Neutrophil (primary cell): ENCODE measurements at regions not wholly inside any gene's neighbourhood (a gene's known extent, or its start where the extent isn't known, plus 50 kb on each side); places are given as distances from the start of the nearest gene placed in this dataset.

Experiments used
- H3K27ac ChIP-seq: fragments of 200-600 bp; sonication (generic); 2 replicates; pipeline ENCODE4 v1.5.1; 2016; ENCODE audit warnings: mild to moderate bottlenecking, moderate library complexity
- H3K27me3 ChIP-seq: fragments of 200-600 bp; sonication (generic); 2 replicates; pipeline ENCODE4 v1.6.0; 2016; ENCODE audit warnings: mild to moderate bottlenecking
- H3K36me3 ChIP-seq: fragments of 200-600 bp; sonication (generic); 2 replicates; pipeline ENCODE4 v1.5.1; 2017
- H3K4me1 ChIP-seq, 2 experiments: fragments of 200-600 bp in 1 of 2; sonication (generic) in 1 of 2; 1 replicate in 1 of 2; 2 replicates in 1 of 2; pipeline versions ENCODE4 v1.5.1 to v1.6.1; 2013 to 2016; ENCODE audit warnings: low read depth in 1 of 2, low read length in 1 of 2, mild to moderate bottlenecking in 1 of 2, moderate library complexity in 1 of 2; ENCODE audit not compliant: control insufficient read depth in 1 of 2, insufficient read depth in 1 of 2
- H3K4me3 ChIP-seq, 2 experiments: fragments of 200-600 bp in 1 of 2; sonication (generic) in 1 of 2; 1 replicate in 1 of 2; 2 replicates in 1 of 2; pipeline ENCODE4 v1.5.1; 2013 to 2016; ENCODE audit warnings: low read depth in 1 of 2, low read length in 1 of 2, mild to moderate bottlenecking in 1 of 2, moderate library complexity in 1 of 2
- H3K9me3 ChIP-seq: fragments of 200-600 bp; sonication (generic); 2 replicates; pipeline ENCODE4 v1.5.1; 2016
- TF ChIP-seq, protein P1 (sequence below): fragments of 200-600 bp; sonication (generic); IDR thresholded peaks from 2 replicates; pipeline ENCODE4 v1.5.1; 2016; ENCODE audit warnings: antibody characterized with exemption

DNA sequence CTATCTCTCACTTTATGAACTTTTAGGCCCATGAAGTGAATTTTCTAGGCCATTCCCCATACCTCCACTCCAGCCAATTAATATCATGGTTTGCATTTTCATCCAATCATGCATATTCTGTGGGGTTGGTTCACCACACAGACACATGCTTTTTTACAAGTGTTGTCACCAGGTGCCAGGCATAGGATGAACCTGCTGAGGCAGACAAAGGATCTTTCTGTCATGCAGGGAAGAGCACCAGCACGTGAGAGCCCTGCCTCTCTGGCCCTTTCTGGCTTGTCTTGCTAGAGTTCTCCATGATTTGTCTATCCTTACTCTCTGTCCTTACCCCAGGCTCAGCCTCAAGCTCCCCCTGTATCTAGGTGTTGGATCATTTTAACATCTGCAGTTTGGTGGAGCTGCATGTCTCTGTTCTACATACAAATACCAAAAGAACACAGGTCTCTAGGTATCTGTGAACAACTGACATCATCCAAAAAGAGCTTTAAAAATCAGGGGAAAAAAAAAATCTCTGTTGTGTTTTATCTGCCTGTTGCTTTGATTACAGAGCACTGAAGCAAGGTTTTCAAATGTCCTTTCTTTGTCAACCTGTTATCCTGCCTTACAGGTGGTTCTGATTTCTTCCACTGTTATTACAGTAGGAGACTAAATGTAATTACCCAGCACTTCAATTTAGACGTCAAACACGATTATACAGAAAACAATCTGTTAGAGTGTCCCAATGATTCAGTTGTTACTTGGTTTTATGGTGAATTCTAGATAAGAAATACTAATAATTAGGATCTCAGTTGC, 58.4 kb upstream of the GRAMD1B start:
- TF ChIP-seq, protein P1, sequence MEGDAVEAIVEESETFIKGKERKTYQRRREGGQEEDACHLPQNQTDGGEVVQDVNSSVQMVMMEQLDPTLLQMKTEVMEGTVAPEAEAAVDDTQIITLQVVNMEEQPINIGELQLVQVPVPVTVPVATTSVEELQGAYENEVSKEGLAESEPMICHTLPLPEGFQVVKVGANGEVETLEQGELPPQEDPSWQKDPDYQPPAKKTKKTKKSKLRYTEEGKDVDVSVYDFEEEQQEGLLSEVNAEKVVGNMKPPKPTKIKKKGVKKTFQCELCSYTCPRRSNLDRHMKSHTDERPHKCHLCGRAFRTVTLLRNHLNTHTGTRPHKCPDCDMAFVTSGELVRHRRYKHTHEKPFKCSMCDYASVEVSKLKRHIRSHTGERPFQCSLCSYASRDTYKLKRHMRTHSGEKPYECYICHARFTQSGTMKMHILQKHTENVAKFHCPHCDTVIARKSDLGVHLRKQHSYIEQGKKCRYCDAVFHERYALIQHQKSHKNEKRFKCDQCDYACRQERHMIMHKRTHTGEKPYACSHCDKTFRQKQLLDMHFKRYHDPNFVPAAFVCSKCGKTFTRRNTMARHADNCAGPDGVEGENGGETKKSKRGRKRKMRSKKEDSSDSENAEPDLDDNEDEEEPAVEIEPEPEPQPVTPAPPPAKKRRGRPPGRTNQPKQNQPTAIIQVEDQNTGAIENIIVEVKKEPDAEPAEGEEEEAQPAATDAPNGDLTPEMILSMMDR = no peak
- H3K4me3 ChIP-seq = no peak overlapping the region
- no peak overlapping the region for H3K27ac ChIP-seq
- no peaks in the 10 kb centered on the region for H3K9me3 ChIP-seq
- no peaks in the 10 kb centered on the region for H3K27me3 ChIP-seq
- H3K4me1 ChIP-seq = no peaks in the 10 kb centered on the region
- H3K36me3 ChIP-seq = no peaks in the 10 kb centered on the region

GRCh38 chr11:123366924-123367323, 63.1 kb upstream of the GRAMD1B start:
- H3K4me3 ChIP-seq = no peak overlapping the region
- no peaks in the 10 kb centered on the region for H3K4me1 ChIP-seq
- no peaks in the 10 kb centered on the region for H3K9me3 ChIP-seq
- TF ChIP-seq, protein P1 = no peak
- H3K36me3 ChIP-seq = no peaks in the 10 kb centered on the region
- H3K27ac ChIP-seq = no peak overlapping the region
- H3K27me3 ChIP-seq = peaks cover 27% of the 10 kb centered on the region

- TF ChIP-seq, protein P1 = no peak
- no peak overlapping the region for H3K27ac ChIP-seq
- no peaks in the 10 kb centered on the region for H3K4me1 ChIP-seq
- peaks cover 37% of the 10 kb centered on the region for H3K27me3 ChIP-seq
- H3K4me3 ChIP-seq = no peak overlapping the region
- H3K36me3 ChIP-seq = no peaks in the 10 kb centered on the region
- no peaks in the 10 kb centered on the region for H3K9me3 ChIP-seq
Measured at GRCh38 chr11:123365955-123366354, 64.1 kb upstream of the GRAMD1B start.

GRCh38 chr11:123364080-123364479, 66.0 kb upstream of the GRAMD1B start:
- TF ChIP-seq, protein P1 = no peak
- Histone ChIP-seq H3K27me3 (peaks cover 56% of the 10 kb centered on the region), H3K36me3 (no peaks in the 10 kb centered on the region)

DNA sequence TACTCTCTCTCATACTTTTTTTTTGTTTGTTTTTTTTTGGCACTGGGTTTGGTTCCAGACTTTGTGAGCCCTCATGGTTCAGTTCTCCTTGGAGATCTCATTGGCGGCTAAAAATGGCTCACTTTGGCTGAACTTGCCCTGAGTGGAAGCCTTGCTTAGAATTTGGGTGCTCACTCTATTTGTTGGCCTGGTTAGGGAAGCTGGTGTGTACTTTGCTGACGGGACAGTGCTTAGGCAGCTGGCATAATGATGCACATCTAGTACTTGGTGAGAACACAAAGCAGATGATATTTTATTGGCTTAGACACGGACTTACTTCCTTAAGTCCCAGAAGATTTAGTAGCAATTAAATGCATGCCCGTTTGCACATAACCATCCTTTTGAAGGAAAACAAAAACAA, 66.5 kb upstream of the GRAMD1B start:
- Histone ChIP-seq H3K27me3 (peaks cover 61% of the 10 kb centered on the region), H3K9me3 (no peaks in the 10 kb centered on the region), H3K36me3 (no peaks in the 10 kb centered on the region), H3K4me1 (peaks cover 3% of the 10 kb centered on the region in 2 experiments), H3K27ac (no peak overlapping the region), H3K4me3 (no peak overlapping the region)
- TF ChIP-seq, protein P1 = no peak

More at GRCh38 chr11:123364080-123364479, 66.0 kb upstream of the GRAMD1B start:
- no peaks in the 10 kb centered on the region for H3K4me1 ChIP-seq
- H3K9me3 ChIP-seq = no peaks in the 10 kb centered on the region
- no peak overlapping the region for H3K4me3 ChIP-seq
- no peak overlapping the region for H3K27ac ChIP-seq
